A549 (cell line): ENCODE measurements at regions not wholly inside any gene's neighbourhood (a gene's known extent, or its start where the extent isn't known, plus 50 kb on each side); places are given as distances from the start of the nearest gene placed in this dataset.

Experiments
- ATAC-seq, 2 experiments: fragments of 200-7000 bp in 1 of 2; fragments of >200 bp in 1 of 2; cut with Nextera tagmentation in 1 of 2; cut with Tn5 transposase in 1 of 2; 3 replicates each; pipeline versions ENCODE4 v1.8.0 to v1.9.1; 2018 to 2020; ENCODE audit warnings: mild to moderate bottlenecking in 1 of 2, moderate library complexity in 1 of 2
- CTCF ChIA-PET: fragments of 300-600 bp; sonication (Branson Sonifier 250); formaldehyde crosslinking; extraction: SDS; loops from one replicate; lab custom pipeline; 2021; ENCODE audit warnings: antibody characterized with exemption, inconsistent platforms; lab: Yijun Ruan, JAX
- POLR2A ChIA-PET: fragments of 350-600 bp; formaldehyde crosslinking; extraction: SDS; loops from one replicate; lab custom pipeline; 2021; ENCODE audit warnings: antibody characterized with exemption, inconsistent platforms; lab: Yijun Ruan, JAX
- DNase-seq, 2 experiments: peaks; one replicate each; pipeline versions ENCODE4 v3.0.0 to v3.0.0-alpha.2; 2011 to 2016; ENCODE audit warnings: low read depth in 1 of 2, low spot score in 1 of 2
- FAIRE-seq: peaks from 2 replicates; lab custom pipeline; 2011; peaks lifted over from hg19 to GRCh38; lab: Jason Lieb, UNC
- H3K27ac ChIP-seq, 2 experiments: fragments of >200 bp; sonication (Bioruptor Twin); formaldehyde crosslinking; 3 replicates each; pipeline ENCODE4 v1.5.1; 2016 to 2017
- H3K4me1 ChIP-seq: fragments of >200 bp; sonication (Bioruptor Twin); formaldehyde crosslinking; 3 replicates; pipeline ENCODE4 v1.6.1; 2016
- H3K4me2 ChIP-seq: fragments of >200 bp; sonication (Bioruptor Twin); formaldehyde crosslinking; 3 replicates; pipeline ENCODE4 v1.6.1; 2016
- H3K4me3 ChIP-seq: fragments of >200 bp; sonication (Bioruptor Twin); formaldehyde crosslinking; 3 replicates; pipeline ENCODE4 v1.5.1; 2016
- H3K9me3 ChIP-seq: fragments of >200 bp; sonication (Bioruptor Twin); formaldehyde crosslinking; 3 replicates; pipeline ENCODE4 v1.6.1; 2016
- CBX8 ChIP-seq: fragments of 200-600 bp; sonication (generic); IDR thresholded peaks from 2 replicates; pipeline ENCODE4 v1.6.1; 2016
- CEBPB ChIP-seq, 2 experiments: fragments of >200 bp in 1 of 2; sonication (Bioruptor Twin) in 1 of 2; formaldehyde crosslinking in 1 of 2; IDR thresholded peaks; 2 replicates each; pipeline ENCODE4 v1.6.1; 2012 to 2016
- CHD2 ChIP-seq: fragments of 150-350 bp; IDR thresholded peaks from 2 replicates; pipeline ENCODE4 v1.6.1; 2014; ENCODE audit warnings: low read length; ENCODE audit not compliant: partially characterized antibody
- E2F6 ChIP-seq: IDR thresholded peaks from 2 replicates; pipeline ENCODE4 v1.6.1; 2012; ENCODE audit warnings: low read depth, borderline replicate concordance
- FOSL2 ChIP-seq, 2 experiments: fragments of 450-650 bp in 1 of 2; fragments of >200 bp in 1 of 2; sonication (Bioruptor Twin) in 1 of 2; formaldehyde crosslinking; IDR thresholded peaks; 2 replicates each; pipeline versions ENCODE4 v1.5.0 to v1.6.1; 2016 to 2020; ENCODE audit warnings: mild to moderate bottlenecking in 1 of 2, moderate library complexity in 1 of 2
- MAFK ChIP-seq: fragments of 450-650 bp; IDR thresholded peaks from 2 replicates; pipeline ENCODE4 v1.6.1; 2014; ENCODE audit not compliant: partially characterized antibody
- MAX ChIP-seq: IDR thresholded peaks from 2 replicates; pipeline ENCODE4 v1.6.1; 2012
- MAZ ChIP-seq: fragments of 150-350 bp; IDR thresholded peaks from 2 replicates; pipeline ENCODE4 v1.6.1; 2014; ENCODE audit warnings: antibody characterized with exemption, low read depth, low read length, borderline replicate concordance
- NR3C1 ChIP-seq: fragments of >200 bp; sonication (Bioruptor Twin); formaldehyde crosslinking; IDR thresholded peaks from 3 replicates; pipeline ENCODE4 v1.6.1; 2017
- PHF8 ChIP-seq: fragments of 200-600 bp; sonication (generic); IDR thresholded peaks from 2 replicates; pipeline ENCODE4 v1.6.1; 2016; ENCODE audit warnings: low read depth, mild to moderate bottlenecking, antibody characterized with exemption, moderate library complexity, borderline replicate concordance
- POLR2A ChIP-seq: IDR thresholded peaks from 2 replicates; pipeline ENCODE4 v1.6.1; 2012; ENCODE audit warnings: mild to moderate bottlenecking, low read length
- POLR2AphosphoS2 ChIP-seq: conservative IDR thresholded peaks from 2 replicates; pipeline ENCODE4 v1.6.1; 2012; ENCODE audit warnings: low read length, improper control_type of control experiment, inconsistent platforms
- RAD21 ChIP-seq, 2 experiments: fragments of >200 bp in 1 of 2; sonication (Bioruptor Twin) in 1 of 2; formaldehyde crosslinking in 1 of 2; IDR thresholded peaks in 1 of 2; conservative IDR thresholded peaks in 1 of 2; 2 replicates in 1 of 2; 3 replicates in 1 of 2; pipeline ENCODE4 v1.6.1; 2012 to 2018; ENCODE audit warnings: inconsistent platforms in 1 of 2
- RNF2 ChIP-seq: fragments of 200-600 bp; sonication (generic); IDR thresholded peaks from 2 replicates; pipeline ENCODE4 v1.6.1; 2016; ENCODE audit warnings: low read depth, mild to moderate bottlenecking, antibody characterized with exemption, moderate library complexity, borderline replicate concordance
- SREBF2 ChIP-seq: fragments of 450-650 bp; IDR thresholded peaks from 2 replicates; pipeline ENCODE4 v1.6.1; 2014; ENCODE audit warnings: mild to moderate bottlenecking, moderate library complexity
- TFCP2L1 ChIP-seq: fragments of 250-450 bp; sonication (Bioruptor Pico); IDR thresholded peaks from 2 replicates; pipeline ENCODE4 v1.5.0; 2021; ENCODE audit warnings: mild to moderate bottlenecking
- USF2 ChIP-seq: fragments of 450-650 bp; IDR thresholded peaks from 2 replicates; pipeline ENCODE4 v1.6.1; 2014; ENCODE audit warnings: antibody characterized with exemption
- ZC3H11A ChIP-seq: fragments of 450-650 bp; IDR thresholded peaks from 2 replicates; pipeline ENCODE4 v1.6.1; 2014; ENCODE audit warnings: antibody characterized with exemption, mild to moderate bottlenecking
- ZNF302 ChIP-seq: fragments of 250-450 bp; sonication (Bioruptor Pico); IDR thresholded peaks from 2 replicates; pipeline ENCODE4 v1.9.0; 2021; ENCODE audit warnings: inconsistent platforms, mild to moderate bottlenecking, moderate library complexity
- ZSCAN20 ChIP-seq: fragments of 250-450 bp; sonication (Bioruptor Pico); IDR thresholded peaks from 2 replicates; pipeline ENCODE4 v1.8.0; 2022; ENCODE audit warnings: mild to moderate bottlenecking, moderate library complexity
- WGBS: methylation state at CpG from one replicate; pipeline ENCODE4 v1.1.6; 2017; ENCODE audit errors: missing lambda C conversion rate; 5-methylcytosine and 5-hydroxymethylcytosine counted together
- TF ChIP-seq, protein P1 (sequence below): fragments of 200-600 bp; sonication (generic); IDR thresholded peaks from 2 replicates; pipeline ENCODE4 v1.6.1; 2016; ENCODE audit warnings: antibody characterized with exemption, mild to moderate bottlenecking, moderate library complexity
- TF ChIP-seq, protein P2 (sequence below): fragments of >200 bp; sonication (Bioruptor Twin); formaldehyde crosslinking; IDR thresholded peaks from 3 replicates; pipeline ENCODE4 v1.6.1; 2016
- TF ChIP-seq, protein P3 (sequence below): fragments of 250-450 bp; sonication (Bioruptor Pico); IDR thresholded peaks from 2 replicates; pipeline ENCODE4 v1.5.0; 2020; ENCODE audit warnings: low read depth, mild to moderate bottlenecking, moderate library complexity
- TF ChIP-seq, protein P4 (sequence below): fragments of >200 bp; sonication (Bioruptor Twin); formaldehyde crosslinking; IDR thresholded peaks from 2 replicates; pipeline ENCODE4 v1.6.1; 2016

GRCh38 chr10:7015457-7015856, 395.4 kb downstream of the SFMBT2 start:
- Histone ChIP-seq H3K27ac (no peak overlapping the region), H3K4me2 (no peak overlapping the region), H3K4me3 (no peak overlapping the region), H3K4me1 (no peaks in the 10 kb centered on the region), H3K9me3 (no peaks in the 10 kb centered on the region)
- ChIA-PET POLR2A (no interaction called here), CTCF (no interaction called here)
- 16% methylated on average over 5 of the region's 5 CpGs for WGBS
- TF ChIP-seq SREBF2 = no peak
- no peak for TF ChIP-seq POLR2A
- TF ChIP-seq MAFK = no peak
- TF ChIP-seq NR3C1 = no peak
- ATAC-seq (no peak), DNase-seq (peak in 1 of 2 experiments; percentile 2), FAIRE-seq (no peak)

DNA sequence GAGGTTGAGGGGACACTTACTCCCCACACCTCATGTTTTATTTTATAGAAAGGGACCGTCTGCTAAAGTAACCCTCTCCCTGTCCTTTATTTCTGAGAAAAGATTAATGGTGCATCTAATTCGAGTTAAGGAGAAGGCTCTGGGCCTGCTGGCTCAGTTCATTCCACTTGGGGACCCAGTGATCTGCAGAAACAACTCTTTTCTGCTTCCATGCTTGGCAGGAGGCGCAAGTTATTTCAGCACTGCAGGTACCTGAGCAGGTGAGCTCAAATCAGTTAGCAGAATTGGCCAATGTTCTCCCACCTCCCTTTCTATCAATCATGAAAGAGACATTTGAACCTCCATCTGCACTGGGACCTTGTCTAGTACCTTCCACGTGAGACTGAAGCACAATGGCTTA, 396.1 kb downstream of the SFMBT2 start:
- TF ChIP-seq USF2 = no peak
- TF ChIP-seq E2F6 = no peak
- no peak for TF ChIP-seq PHF8
- TF ChIP-seq, protein P1, sequence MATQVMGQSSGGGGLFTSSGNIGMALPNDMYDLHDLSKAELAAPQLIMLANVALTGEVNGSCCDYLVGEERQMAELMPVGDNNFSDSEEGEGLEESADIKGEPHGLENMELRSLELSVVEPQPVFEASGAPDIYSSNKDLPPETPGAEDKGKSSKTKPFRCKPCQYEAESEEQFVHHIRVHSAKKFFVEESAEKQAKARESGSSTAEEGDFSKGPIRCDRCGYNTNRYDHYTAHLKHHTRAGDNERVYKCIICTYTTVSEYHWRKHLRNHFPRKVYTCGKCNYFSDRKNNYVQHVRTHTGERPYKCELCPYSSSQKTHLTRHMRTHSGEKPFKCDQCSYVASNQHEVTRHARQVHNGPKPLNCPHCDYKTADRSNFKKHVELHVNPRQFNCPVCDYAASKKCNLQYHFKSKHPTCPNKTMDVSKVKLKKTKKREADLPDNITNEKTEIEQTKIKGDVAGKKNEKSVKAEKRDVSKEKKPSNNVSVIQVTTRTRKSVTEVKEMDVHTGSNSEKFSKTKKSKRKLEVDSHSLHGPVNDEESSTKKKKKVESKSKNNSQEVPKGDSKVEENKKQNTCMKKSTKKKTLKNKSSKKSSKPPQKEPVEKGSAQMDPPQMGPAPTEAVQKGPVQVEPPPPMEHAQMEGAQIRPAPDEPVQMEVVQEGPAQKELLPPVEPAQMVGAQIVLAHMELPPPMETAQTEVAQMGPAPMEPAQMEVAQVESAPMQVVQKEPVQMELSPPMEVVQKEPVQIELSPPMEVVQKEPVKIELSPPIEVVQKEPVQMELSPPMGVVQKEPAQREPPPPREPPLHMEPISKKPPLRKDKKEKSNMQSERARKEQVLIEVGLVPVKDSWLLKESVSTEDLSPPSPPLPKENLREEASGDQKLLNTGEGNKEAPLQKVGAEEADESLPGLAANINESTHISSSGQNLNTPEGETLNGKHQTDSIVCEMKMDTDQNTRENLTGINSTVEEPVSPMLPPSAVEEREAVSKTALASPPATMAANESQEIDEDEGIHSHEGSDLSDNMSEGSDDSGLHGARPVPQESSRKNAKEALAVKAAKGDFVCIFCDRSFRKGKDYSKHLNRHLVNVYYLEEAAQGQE = no peak
- DNase-seq (no peak), ATAC-seq (no peak), FAIRE-seq (no peak)
- CTCF ChIA-PET = interaction anchor here (1.3 kb wide), 1 partner anchor 178 kb away, joined by 3 read pairs; no protein-coding TSS in a partner anchor
- POLR2A ChIA-PET = no interaction called here
- Histone ChIP-seq H3K4me2 (no peak overlapping the region), H3K4me1 (no peaks in the 10 kb centered on the region), H3K27ac (no peak overlapping the region), H3K9me3 (no peaks in the 10 kb centered on the region), H3K4me3 (no peak overlapping the region)
- 16% methylated on average over 4 of the region's 4 CpGs for WGBS

- no peak for DNase-seq
- Histone ChIP-seq H3K4me3 (no peak overlapping the region), H3K27ac (no peak overlapping the region), H3K4me1 (no peaks in the 10 kb centered on the region)
- 37% methylated on average over 2 of the region's 2 CpGs for WGBS
- POLR2A ChIA-PET = no interaction called here
- CTCF ChIA-PET = no interaction called here
- no peak for TF ChIP-seq ZSCAN20 (CRISPR knock-in tag)
- TF ChIP-seq, all 56 proteins: peak for 0
- ATAC-seq (no peak), FAIRE-seq (no peak)
- H3K9me3 ChIP-seq = no peaks in the 10 kb centered on the region; the same call in 2 of the 3 replicates
- no peak overlapping the region for H3K4me2 ChIP-seq
These were observed 398.8 kb downstream of the SFMBT2 start for GRCh38 chr10:7011994-7012393.

GRCh38 chr10:7008645-7009044, 402.2 kb downstream of the SFMBT2 start:
- CTCF ChIA-PET = no interaction called here
- TF ChIP-seq ZC3H11A (no peak), FOSL2 (IDR thresholded peaks at IDR 0.05) (no peak), FOSL2 (CRISPR knock-in tag; IDR thresholded peaks at IDR 0.05) (no peak), CBX8 (no peak), CHD2 (no peak), ZNF302 (CRISPR knock-in tag) (no peak), MAX (no peak), POLR2AphosphoS2 (no peak), TFCP2L1 (no peak), MAZ (no peak), CEBPB (IDR thresholded peaks at IDR 0.05) (no peak), POLR2A (no peak), NR3C1 (no peak), RNF2 (no peak), RAD21 (conservative IDR thresholded peaks at IDR 0.05 in 1 of 2, IDR thresholded peaks at IDR 0.05 in 1 of 2) (no peak)
- TF ChIP-seq, protein P2, sequence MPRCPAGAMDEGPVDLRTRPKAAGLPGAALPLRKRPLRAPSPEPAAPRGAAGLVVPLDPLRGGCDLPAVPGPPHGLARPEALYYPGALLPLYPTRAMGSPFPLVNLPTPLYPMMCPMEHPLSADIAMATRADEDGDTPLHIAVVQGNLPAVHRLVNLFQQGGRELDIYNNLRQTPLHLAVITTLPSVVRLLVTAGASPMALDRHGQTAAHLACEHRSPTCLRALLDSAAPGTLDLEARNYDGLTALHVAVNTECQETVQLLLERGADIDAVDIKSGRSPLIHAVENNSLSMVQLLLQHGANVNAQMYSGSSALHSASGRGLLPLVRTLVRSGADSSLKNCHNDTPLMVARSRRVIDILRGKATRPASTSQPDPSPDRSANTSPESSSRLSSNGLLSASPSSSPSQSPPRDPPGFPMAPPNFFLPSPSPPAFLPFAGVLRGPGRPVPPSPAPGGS = no peak
- TF ChIP-seq, protein P3, sequence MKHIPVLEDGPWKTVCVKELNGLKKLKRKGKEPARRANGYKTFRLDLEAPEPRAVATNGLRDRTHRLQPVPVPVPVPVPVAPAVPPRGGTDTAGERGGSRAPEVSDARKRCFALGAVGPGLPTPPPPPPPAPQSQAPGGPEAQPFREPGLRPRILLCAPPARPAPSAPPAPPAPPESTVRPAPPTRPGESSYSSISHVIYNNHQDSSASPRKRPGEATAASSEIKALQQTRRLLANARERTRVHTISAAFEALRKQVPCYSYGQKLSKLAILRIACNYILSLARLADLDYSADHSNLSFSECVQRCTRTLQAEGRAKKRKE (CRISPR knock-in tag) = no peak
- TF ChIP-seq, protein P4, sequence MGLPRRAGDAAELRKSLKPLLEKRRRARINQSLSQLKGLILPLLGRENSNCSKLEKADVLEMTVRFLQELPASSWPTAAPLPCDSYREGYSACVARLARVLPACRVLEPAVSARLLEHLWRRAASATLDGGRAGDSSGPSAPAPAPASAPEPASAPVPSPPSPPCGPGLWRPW = no peak

More at GRCh38 chr10:7008645-7009044, 402.2 kb downstream of the SFMBT2 start:
- Histone ChIP-seq H3K4me2 (no peak overlapping the region), H3K27ac (no peak overlapping the region), H3K4me1 (no peaks in the 10 kb centered on the region), H3K4me3 (no peak overlapping the region), H3K9me3 (no peaks in the 10 kb centered on the region; the same call in 2 of the 3 replicates)
- 3% methylated on average over 2 of the region's 2 CpGs for WGBS
- FAIRE-seq = no peak
- POLR2A ChIA-PET = no interaction called here
- ATAC-seq = no peak
- no peak for DNase-seq
